ENCODE measurements at regions not wholly inside any gene's neighbourhood (a gene's known extent, or its start where the extent isn't known, plus 50 kb on each side); places are given as distances from the start of the nearest gene placed in this dataset.

DNA sequence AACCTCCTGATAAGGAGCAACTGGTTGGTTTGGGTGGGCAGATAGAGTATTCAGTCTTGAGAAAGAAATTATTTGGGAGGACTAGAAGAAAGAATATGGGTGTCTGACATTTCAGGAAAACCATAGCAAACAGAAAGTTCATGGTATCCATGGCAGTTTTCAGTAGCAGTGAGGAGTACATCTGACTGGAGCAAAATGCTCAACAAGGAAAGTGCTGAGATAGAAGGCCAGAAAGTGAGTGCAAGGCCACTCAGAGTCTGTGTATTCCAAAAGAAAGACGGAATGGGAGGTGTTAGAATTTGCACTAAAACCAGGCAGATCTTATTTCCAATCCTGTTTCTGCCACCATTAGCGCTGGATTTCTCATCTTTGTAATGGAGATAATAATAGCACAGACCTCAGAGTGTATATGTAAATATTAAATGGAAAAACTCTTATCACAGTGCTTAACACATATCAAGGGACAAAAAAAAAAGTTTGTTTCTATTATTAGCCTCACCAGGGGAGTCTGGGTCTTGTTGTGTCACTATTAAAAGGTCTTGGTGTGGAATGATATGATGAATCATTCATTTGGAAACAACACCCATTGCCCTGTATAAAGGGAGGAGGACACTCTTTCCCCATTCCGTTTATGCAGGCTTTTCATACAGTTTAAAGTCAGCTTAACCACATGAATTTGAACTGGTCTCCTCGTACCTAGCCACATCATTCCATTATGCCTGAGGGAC lies 349.8 kb downstream of the IPO8 start:
- no peak for TF ChIP-seq POLR2A (IDR thresholded peaks at IDR 0.05)
- TF ChIP-seq CTCF (IDR thresholded peaks at IDR 0.05): no peak

Measured in breast epithelium (tissue), 3 donors.